Left renal pelvis (tissue), 4 donors: ENCODE measurements at regions not wholly inside any gene's neighbourhood (a gene's known extent, or its start where the extent isn't known, plus 50 kb on each side); places are given as distances from the start of the nearest gene placed in this dataset.

Source experiments
- DNase-seq, 4 donors: peaks; one replicate each; pipeline ENCODE4 v3.0.0-alpha.2; 2013; ENCODE audit warnings: low read depth in 4 of 4, low spot score in 3 of 4

DNA sequence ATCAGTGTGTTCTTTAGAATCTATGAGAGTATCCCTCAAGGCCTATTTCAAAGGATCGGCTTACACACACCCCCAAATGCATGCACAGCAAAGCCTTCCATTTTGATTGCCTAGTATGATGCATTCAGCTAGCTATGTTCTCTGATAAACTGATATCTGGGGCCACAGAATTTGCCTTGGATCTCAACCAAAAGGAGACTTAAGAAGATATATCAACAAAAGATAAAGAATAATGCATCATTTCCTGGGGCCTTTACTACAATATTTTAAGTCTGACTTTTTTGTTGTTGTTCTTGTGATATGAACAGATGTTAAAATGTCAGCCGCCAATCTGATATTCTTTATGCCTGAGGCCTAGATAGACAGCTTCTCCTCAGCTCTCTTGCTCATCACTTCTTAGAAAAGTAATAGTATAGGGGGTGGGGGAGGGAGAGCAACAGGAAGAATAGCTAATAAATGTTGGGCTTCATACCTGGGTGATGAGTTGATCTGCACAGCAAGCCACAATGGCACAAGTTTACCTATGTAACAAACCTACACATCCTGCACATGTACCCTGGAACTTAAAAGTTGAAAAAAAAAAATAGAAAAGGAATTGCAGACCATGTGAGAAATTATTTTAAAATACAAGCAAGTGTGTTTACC is 792.9 kb upstream of the GHITM start:
- no peak for DNase-seq

DNA sequence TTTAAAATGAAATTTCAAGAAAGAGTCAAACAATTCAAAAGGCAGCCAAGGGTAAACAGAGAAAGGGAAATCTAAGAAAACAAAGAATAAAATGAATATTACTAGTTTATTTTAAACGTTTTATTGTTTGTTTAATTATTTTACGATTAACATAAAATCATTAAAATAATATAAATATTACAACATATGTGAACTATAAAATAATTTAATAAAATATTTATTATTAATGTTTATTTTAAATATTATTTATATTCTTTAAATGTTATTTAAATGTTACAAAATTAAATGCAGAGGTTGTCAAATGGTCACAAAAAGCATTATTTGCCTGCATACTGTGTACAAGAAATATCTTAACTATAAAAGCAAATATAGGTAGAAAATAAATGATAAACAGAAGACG is 786.7 kb upstream of the GHITM start:
- no peak for DNase-seq

DNA sequence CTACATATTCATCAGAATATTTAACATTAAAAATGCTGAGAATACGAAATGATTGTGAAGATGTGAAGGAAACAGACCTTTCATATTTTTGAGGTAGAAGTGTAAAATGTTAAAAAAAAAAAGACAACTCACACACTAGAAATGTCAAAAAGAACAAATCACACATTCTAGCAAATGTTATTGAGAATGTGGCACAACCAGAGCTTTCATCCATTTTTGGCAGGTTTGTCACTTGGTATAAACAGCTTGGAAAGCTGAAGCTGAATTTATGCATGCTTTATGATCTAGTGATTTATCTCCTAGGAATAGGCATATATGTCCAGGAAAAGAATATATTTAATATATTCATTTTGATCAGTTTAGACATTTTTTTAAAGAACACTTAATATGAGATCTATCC is 784.9 kb upstream of the GHITM start:
- no peak for DNase-seq

DNA sequence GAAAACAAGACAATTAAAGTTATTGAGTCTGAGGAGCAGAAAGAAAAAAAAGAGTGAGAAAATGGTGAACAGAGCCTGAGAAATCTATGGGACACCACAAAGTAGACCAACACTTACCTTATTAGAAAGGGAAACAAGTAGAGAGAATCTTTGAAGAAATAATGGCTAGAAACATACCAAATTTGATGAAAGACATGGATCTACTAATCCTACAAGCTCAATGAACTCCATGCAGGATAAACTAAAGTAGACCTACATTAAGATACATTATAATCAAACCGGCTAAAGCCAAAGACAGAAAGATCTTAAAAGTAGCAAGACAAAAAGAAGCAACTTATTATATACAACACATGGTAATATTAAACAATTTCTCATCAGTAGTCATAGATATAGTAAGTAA is 782.3 kb upstream of the GHITM start:
- no peak for DNase-seq

DNA sequence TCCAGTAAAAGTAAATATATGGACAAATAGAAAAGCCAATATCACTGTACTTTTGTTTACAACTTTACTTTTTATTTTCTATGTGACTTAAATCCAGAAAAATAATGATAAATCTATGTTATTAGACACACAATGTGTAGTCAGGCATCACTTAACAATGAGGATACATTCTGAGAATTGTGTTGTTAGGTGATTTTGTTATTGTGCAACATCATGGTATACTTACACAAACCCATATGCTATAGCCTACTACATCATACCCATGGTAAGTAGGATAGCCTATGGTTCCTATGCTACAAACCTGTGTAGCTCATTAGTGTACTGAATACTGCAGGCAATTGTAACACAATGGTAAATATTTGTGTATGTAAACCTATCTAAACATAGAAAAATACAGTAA is 781.7 kb upstream of the GHITM start:
- no peak for DNase-seq

DNA sequence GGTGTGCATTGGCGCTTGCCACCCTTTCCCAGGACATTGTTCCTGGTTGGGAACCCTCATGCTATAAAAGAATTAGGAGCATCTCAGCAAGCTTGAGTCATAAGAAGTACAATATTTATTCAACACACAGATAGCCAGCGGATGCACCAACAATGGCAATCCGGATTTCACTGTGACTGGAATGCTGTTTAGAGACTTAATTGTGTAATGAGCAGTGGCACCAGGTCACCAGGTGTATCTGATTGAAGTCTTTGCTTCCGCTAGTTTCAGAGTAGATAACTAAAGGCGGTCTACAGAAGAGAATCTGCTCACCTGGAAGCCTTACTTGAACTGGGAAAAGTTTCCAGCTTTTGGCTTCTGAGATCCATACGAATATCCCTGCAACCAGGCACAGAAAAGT is 772.3 kb upstream of the GHITM start:
- DNase-seq, result no peak

DNA sequence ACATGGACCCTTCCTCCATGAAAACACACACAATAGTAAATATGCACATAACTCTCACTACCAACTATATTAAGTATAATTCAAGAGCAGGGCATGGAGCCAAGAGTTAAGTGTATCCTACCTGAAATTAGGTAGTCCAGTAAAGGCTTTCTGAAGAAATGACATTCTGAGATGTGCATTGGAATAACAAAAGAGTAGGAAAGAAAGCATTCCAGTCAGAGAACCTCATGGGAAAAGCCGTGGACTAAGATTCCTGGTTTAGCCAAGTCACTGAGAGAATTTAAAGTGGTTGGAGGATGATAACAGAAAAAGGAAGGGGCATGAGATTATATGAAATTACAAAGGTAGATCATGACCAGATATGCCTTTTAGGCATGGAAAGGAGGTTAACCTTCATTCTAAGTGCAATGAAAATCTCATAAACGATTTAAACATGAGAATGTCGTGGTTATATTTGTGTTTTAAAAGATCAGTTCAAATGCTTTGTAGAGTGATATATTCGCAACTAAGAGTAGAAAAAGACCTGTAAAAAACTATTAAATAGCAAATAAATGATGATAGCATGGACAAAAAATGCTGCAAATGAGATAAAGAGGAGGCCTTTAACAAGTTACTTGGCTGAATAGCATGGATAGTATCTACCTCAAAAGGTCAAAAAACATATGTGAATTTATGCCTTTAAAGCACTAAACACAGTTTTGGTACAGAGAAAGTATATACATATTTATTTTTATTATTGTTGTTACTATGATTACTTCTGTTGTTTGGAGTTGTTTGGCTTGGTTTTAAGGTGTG is 767.4 kb upstream of the GHITM start:
- no peak for DNase-seq

DNA sequence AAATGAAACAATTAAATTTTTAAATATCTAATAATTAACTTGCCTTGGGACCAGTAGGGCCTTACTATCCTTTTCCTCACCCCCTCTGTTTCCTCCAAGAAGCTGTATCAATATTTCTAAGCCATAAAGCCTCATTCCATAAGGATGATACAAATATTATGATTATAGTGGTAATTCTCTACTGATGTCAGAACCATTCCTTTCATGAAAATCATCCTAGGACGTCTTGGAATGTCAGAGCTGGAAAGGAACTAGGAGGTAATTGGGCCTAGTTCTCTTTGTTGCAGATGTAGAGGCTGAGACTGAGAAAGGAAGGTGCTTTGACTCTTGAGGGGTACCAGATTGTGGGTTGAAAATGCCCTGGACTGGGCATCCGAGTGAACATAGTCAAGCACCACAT is 766.7 kb upstream of the GHITM start:
- DNase-seq, result no peak

DNA sequence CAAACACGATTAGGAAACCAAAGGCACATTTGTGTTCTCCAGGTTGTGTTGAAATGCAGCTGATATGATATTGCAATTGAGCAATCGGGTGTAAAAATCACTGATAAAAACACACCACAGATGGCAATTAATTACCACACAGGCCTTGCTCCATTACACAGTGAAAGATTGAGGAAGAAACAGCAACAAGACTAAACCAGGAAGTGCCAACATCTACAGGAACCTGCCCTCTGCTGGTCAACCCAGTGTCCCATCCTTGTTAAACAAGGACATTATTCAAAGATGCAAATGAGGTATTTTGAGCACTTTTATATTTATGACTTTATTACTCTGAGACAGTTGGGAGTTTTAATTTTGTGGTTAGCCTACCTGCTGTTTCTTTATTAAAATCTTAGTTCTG is 765.6 kb upstream of the GHITM start:
- peak in 1 of 4 donors; percentile 6 for DNase-seq

DNA sequence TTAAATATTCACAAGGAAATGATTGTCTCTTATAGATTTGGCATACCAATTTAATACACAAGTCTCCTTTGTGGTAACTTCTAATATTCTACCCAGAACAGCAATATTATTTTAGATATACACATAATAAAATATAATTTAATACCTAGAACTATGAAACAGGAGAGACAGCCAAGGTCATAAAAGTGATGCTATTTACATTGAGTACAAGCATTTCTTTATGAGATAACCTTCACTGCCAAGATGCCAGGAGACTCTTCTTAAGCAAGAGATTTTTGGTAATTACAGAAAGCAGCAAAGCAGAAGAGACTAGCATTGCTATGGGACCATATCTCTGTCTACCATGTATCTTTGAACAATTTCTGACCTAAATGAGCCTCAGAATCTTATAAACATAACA is 764.6 kb upstream of the GHITM start:
- no peak for DNase-seq

DNA sequence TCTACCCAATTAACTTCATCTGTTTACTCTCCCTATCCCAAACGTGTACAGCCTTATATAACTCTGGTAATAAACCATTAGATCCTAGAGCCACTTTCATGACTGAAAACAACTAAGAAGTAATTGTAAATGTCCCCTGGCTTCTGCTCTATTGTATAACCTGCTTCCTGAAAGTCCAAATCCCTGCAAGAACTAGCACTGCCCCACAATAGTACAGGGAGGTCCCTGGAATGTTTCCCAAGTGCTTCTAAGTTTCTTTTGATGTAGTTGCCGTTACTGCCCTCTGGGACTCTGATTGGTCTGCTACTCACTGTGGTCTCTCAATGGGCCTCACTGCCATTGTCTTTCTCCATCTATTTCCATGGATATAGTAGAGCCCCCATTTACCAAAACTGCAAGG is 764.0 kb upstream of the GHITM start:
- DNase-seq, result no peak

DNA sequence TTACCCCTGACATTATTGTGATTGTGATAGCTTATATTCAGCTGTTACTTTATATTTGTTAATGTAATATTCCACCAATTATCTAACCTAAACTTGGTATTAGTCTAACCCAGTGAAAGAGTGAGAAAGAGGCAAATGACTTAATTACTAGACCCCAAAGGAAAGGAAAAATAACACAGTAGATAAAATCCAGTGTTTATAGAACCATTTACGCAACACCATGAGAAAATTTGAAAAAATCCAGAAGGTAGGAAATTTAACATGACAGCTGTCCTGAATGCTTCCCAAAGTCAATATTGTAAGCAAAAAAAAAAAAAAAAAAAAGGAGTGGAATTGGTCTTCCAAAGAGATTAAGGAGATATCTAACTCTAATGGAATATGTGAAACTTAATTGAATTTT is 741.5 kb upstream of the GHITM start:
- DNase-seq, result no peak

DNA sequence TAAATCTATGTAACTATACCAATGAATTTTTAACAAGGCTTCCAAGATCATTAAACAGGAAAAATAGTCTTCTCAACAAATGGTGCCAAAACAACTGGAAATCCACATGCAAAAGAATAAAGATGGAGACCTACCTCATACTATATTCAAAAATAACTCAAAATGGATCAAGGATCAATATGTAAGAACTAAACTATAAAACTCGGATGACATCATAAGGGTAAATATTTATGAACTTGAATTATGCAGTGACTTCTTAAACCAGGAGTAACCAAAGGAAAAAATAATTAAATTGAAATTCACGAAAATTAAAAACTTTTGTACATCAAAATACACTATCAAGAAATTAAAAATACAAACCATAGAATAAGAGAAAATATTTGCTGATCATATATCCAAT is 728.7 kb upstream of the GHITM start:
- no peak for DNase-seq

DNA sequence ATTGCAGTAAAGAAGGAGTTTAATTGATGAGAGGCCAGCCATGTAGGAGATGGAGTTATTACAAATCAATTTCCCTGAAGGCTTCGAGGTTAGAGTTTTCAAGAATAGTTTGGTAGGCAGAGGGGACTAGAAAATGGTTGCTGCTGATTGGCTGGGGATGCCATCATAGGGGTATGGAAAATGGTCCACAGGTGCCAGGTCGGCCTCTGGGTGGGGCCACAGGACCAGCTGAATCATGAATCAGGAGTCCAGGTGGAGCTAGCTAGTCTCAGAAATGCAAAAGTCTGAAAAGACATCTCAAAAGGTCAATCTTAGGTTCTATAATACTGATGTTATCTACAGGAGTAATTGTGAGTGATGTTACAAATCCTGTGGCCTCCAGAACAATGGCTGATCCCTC is 714.0 kb upstream of the GHITM start:
- DNase-seq, result no peak

DNA sequence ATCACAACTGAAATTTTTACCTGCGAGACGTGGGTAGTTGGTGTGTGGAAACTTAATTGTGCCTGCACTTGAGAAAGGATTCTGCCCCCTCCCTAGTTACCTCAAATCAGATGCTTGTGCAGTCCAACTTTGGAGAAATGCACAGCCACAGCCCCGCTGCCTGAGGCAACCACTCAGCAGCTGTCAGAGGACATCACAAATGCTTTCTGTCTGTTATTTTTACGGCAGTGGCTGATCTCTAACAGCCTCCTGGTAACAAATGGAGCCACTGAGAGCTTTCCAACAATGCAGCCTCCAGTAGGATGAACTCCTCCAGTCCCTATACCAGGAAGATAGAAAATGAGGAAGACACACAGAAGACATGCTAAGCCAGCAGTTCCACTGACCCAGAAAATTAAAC is 712.2 kb upstream of the GHITM start:
- DNase-seq, result no peak

DNA sequence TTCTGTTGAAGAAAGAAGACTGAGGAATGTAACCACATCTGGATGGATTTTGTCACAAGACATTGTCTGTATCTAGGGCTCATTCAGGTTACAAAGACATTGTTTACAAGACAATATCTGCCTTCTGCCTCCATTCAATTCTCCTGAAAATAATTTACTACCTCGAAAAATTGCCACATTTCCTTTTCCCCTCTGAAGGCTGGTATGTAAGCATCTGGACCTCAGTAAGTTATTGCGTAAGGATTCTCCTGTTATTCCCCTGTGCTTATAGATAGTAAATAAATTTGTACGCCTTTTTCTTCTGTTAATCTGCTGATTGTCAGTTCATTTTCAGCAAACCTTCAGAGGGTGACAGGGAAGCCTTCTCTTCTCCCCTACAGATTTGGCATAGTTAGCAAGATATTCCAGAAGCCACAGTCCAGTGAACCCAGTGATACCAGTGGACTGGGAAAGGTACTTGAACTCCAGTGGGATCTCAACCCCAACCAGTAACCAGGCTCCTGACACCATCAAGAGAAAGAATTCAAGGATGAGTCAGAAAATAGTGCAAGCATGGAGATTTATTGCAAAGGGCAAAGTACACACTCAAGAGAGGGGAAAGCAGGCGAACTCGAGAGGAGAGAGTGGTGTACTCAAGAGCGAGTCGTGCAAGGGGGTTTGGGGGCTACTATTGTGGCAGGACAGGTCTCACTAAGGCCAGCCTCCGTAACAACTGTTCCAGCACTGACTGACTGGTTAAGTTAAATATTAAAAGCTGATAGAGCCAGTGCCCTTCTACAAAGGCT is 706.9 kb upstream of the GHITM start:
- DNase-seq, result peak in 1 of 4 donors; percentile 4

DNA sequence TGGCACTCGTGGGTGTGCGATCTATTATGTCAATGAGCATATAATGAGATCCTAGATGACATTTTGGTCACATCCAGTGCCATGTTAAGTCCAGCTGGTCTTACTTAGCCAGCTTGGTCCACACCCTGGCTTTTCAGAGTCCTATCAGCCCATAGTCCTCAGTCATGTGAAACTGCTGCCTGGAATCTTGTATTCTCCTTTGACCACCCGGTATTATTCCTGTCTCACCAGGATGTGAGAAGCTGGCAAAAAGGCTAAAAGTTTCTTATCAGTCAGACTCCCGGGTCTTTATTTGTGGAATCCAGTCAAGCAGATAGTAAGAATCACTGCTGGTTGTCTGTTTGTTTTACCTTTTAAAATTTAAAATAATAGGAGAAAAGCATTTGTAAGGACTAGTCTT is 705.6 kb upstream of the GHITM start:
- DNase-seq, result no peak

DNA sequence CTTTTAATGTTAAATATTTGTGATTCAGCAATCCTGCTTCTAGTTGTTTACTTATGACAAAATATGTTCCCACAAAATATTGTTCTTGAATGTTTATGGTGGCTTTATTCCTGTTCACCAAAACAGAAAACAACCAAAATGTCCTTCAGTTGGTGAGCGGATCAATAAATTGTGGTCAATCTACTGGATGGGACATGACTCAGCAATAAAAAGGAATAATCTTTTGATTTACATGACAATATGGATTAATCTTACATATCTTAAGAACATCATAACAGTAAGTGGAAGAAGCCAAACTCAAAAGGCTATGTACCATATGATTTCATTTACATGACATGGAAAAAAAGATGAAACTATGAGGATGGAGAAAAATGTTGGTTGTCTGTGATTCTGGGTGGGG is 691.3 kb upstream of the GHITM start:
- DNase-seq, result no peak

DNA sequence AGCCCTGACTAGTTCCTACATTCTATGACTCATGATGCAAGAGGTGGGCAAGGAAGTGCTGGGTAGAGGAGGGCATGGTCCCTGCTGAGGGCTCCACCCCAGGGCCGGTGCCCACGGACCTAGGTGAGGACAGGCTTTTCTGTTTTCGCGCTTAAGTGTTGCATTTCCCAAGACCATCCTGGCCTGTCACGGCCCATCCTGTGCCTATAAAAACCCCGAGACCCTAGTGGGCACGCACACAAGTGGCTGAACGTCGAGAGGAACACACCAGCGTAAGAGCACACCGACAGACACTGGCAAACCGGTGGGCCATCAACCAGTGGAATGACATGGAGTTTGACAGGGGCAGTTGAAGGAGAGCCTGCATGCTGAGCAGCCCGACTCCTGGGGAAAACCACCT is 680.7 kb upstream of the GHITM start:
- no peak for DNase-seq

DNA sequence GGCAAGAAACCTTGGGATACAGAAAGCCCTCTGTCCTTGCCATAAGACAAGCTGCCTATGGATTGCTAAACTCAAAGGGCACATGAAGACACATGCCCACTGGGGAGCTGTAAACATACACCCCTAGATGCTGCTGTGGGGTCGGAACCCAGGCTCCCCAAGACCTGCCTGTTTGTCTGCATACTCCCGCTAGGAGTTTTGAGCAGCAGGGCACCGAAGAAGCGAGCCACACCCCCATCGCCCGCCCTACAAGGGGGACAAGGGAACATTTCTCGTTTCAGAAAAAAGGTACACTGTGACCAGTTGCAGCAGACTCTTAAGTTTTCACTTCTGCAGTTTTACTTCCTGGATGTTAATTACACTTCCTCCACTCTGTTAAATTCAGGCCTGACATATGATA is 680.2 kb upstream of the GHITM start:
- DNase-seq, result no peak

DNA sequence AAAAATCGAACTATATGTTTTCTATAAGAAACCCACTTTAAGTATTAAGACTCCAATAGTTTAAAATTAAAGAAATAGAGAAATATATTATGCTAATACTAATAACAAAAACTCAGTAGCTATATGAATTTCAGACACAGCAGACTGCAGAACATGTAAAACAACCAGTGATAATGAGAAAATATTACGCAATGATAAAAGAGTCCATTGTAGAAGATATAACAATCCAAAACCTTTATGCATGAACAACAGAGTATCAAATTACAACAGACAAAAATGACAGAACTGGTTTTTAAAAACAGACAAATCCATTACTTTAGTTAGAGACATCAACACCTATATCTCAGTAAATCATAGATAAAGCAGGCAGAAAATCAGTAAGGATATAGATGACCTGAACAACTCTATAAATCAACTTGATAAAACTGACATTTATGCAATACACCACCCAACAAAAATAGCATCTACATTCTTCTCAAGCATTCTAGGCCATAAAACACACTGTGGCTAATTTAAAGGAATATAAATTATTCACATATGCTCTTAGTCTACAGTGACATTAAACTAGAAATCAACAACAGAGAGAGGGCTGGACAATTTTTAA is 669.5 kb upstream of the GHITM start:
- no peak for DNase-seq
